ENCODE measurements at regions not wholly inside any gene's neighbourhood (a gene's known extent, or its start where the extent isn't known, plus 50 kb on each side); places are given as distances from the start of the nearest gene placed in this dataset.

DNA sequence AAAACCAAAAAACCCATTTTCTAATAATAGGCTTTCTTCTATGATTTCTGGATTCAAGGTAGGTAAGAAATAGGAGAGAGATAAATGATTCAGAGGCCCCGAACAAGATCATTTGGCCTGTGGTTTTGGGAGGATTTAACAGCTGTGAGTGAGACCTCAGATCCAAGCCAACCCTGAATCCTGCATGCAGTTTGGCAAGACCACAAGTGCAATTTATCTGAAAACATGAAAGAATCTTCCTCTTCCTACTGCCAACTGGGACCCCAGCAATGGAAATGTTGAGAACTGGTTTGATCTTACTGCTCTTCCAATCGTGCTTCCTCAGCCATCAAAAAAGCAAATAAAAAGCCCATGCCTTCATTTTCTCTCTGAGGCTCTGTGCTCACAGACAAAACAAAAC is 519.7 kb upstream of the TBX3 start:
- no peak for DNase-seq

- no peak for DNase-seq
Observed at GRCh38 chr12:115201966-115202365, 518.0 kb upstream of the TBX3 start.

DNA sequence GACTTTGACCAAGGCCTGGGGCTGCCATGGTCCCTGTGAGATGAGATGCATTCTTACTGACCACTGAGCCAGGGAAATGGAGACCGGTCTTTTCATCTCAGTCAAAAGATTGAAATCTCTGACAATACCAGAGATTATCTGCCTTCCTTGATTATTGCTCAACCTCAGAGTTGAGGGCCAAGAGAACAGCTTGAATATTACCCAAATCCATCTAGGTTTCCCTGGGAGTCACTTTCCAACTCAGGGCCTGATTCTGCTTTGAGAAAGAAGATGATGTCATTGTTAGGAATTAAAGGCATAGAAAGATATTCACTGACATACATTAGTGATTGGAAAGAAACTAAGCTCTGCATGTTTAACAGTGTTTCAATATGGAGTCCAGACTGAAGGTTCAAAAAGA is 515.9 kb upstream of the TBX3 start:
- no peak for DNase-seq

- no peak for DNase-seq
Observed at GRCh38 chr12:115194857-115195256, 510.9 kb upstream of the TBX3 start.

DNA sequence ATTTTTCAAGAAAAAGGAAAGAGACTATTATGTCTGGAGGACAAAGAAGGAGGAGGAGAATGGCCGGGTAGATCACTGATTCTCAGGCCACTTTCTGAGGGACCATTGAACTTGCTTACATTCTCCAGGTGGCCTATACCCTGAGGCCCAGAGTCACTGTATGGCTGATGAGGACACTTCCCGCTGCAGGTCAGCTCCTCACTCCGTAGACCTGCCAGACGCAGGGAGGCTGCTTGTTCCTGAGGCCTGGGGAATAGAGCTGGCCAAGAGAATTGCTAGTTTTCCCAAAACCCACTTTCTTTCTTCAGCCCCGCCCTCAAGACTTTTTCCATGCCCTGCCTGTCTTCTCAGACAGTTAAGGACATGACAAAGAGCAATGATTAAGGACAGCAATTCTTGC is 510.5 kb upstream of the TBX3 start:
- no peak for DNase-seq

DNA sequence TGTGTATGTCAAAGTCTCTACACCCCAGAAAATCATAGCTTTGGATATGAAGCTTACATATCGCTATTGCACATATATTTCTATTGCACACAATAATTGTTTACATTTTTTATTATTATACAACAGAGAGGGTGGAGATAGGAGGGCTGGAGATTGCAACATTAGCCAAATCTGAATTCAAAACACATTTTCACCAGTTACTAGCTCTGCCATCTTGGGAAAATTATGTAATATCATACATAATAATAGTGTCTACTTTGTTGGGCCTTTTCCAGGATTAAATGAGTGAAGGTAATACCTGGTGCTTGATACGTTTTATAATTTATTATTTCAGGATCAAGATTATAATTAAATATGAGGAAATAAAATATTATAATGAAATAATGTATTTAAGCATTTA is 507.4 kb upstream of the TBX3 start:
- DNase-seq = no peak

- no peak for DNase-seq
Observed at GRCh38 chr12:115190010-115190770, 506.2 kb upstream of the TBX3 start.

- no peak for DNase-seq
Observed at GRCh38 chr12:115185506-115185905, 501.5 kb upstream of the TBX3 start.

DNA sequence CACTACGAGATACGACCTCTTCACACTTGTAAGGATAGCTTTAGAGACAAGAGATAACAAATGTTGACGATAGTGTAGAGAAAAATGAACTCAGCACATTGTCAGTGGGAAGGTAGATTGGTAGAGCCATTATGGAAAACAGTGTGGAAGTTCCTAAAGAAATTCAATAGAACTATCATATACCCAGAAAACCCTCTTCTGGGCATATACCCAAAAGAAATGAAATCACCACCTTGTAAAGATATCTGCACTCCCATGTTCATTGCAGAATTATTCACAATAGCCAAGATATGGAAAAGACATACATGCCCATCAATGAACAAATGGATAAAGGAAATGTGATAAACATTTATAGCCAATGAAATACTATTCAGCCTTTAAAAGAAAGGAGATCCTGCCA is 499.8 kb upstream of the TBX3 start:
- DNase-seq = no peak

DNA sequence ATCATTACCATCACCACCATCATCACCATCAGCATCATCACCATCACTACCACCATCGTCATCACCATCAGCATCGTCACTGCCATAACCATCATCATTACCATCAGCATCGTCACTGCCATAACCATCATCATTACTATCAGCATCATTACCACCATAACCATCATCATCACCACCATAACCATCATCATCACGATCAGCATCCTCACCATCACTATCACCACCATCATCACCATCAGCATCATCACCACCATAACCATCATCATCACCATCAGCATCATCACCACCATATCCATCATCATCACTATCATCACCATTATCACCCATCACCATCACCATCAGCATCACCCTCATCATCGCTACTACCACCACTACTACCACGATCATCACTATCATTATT is 493.9 kb upstream of the TBX3 start:
- DNase-seq = no peak

- DNase-seq = no peak
Observed at GRCh38 chr12:115176741-115177400, 492.9 kb upstream of the TBX3 start.

DNA sequence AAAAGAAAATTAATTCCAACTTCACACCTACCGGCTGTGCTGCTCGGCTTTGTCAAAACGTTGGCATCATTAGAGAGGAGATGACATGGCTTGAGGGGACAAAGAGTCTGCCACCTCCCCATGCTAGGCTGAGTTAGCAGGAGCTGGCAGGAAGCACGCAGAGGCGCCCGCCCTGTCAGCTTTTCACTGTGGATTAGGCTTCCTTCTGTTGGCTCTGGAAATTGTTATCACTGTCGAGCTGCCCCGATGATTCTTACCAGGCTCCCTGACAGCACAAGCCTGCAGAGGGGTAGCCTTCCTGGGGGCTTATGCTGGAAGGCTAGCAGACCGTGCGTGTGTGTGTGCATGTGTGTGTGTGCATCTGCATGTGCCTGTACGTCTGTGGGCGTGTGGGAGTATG is 490.9 kb upstream of the TBX3 start:
- no peak for DNase-seq

GRCh38 chr12:115172521-115172920 is 488.5 kb upstream of the TBX3 start:
- DNase-seq = no peak

DNA sequence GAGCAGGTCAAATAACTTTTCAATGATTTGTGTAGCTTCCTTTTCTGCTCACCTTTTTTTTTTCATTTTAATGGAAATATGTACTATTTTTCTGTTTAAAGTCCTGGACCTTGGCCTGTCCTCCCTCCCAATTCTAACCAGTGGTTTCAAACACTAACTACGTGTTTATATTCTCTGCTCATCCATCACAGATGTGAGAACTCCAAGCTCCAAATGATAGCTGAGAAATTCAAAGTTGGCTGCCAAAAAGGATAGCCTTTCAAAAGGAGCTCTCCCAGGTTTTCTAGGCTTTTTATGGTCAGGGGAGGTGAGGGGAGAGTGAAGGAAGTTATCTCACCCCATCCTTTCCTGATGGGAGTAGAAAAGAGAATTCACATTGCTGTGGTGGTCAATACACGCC is 486.0 kb upstream of the TBX3 start:
- no peak for DNase-seq

- DNase-seq = no peak
Observed at GRCh38 chr12:115166698-115167315, 482.8 kb upstream of the TBX3 start.

DNA sequence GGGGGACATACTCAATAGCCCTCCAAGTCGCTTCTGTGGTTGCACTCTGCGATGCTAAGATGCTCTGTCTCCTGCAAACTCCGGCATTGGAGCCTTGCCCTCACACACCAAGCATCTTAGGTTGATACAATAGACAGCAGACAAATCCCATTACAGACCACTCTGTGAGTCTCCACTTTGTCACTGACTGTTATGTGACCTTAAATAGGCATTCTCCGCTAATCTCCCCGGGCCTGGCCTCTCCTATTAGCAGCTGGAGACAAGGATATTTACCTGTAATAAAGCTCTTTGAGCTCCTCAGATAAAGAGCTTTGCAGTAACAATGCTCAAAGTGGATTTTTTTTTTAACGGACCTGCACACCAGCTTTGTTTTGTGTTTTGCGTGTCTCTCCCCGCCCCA is 479.7 kb upstream of the TBX3 start:
- no peak for DNase-seq

GRCh38 chr12:115160271-115161128 is 476.5 kb upstream of the TBX3 start:
- no peak for DNase-seq

DNA sequence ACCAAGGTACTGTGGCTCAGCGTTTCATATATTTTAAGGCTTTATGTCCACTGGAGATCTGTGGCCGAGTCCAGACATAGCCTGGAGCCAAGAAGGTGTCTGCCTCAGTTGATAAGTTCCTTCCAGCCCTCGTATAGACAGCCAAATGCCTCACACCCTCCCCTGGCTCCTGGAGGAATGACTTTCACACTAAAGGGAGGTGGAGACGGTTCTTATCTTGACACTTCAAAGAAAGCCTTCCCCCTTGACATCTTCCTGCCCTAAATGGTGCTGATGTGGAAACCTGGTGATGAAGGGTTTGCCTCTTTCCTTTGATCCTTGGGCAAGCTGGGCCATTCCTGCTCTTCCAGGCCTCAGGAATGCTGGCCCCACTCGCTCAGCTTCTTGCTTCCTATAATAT is 474.8 kb upstream of the TBX3 start:
- no peak for DNase-seq

DNA sequence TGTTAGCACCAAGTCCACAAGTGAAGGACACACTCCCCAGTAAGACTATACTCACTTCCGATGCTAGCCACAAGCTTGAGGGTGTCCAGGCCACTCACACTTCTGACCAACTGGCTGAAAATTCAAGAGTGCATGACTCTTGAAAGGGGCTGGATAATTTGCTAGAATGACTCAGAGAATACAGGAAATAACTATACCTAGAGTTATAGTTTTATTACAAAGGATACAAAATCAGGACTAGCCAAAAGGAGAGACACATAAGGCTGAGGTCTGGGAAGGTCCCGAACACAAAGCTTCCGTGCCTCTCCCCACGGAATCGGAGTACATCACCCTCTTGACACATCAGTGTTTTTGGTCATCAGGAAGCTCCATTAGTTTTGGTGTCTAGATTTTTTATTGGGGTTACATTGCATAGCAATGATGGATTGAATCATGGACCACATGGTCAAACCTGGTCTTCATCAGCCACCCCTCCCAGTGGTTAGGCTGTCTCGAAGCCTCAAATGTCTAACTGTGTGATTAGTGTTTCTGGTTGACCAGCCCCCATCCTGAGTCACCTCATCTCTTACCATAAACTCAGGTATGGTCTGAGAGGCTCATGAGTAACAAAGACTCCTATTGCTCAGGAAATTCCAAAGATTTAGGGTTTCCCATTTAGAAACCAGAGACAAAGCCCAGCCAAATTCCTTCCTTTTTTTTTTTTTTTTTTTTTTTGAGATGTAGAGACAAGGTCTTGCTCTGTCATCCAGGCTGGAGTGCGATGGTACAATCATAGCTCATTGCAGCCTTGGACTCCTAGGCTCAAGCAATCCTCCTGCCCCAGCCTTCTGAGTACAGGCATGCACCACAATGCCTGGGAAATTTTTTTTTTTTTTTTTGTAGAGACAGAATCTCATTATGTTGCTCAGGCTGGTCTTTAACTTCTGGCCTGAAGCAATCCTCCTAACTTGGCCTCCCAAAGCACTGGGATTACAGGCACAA is 472.0 kb upstream of the TBX3 start:
- DNase-seq = no peak

- no peak for DNase-seq
Observed at GRCh38 chr12:115149685-115150378, 465.9 kb upstream of the TBX3 start.

- DNase-seq = no peak
Observed at GRCh38 chr12:115149279-115149678, 465.3 kb upstream of the TBX3 start.

- no peak for DNase-seq
Observed at GRCh38 chr12:115147916-115148315, 463.9 kb upstream of the TBX3 start.

Data from NCI-H446 treated with DMSO at 0.1 percent for 48 hours (cell line).